IPS-20b (cell line): ENCODE measurements at regions not wholly inside any gene's neighbourhood (a gene's known extent, or its start where the extent isn't known, plus 50 kb on each side); places are given as distances from the start of the nearest gene placed in this dataset.

Experiments used
- H3K27ac ChIP-seq: one replicate; pipeline ENCODE4 v1.5.1; 2013; ENCODE audit warnings: low read length
- H3K27me3 ChIP-seq: 2 replicates; pipeline ENCODE4 v1.6.1; 2013; ENCODE audit warnings: mild to moderate bottlenecking, low read length, inconsistent platforms; ENCODE audit not compliant: insufficient read depth
- H3K36me3 ChIP-seq: 2 replicates; pipeline ENCODE4 v1.6.1; 2013; ENCODE audit warnings: low read depth, mild to moderate bottlenecking, inconsistent platforms, low read length, moderate library complexity; ENCODE audit not compliant: insufficient read depth
- H3K4me1 ChIP-seq: 2 replicates; pipeline ENCODE4 v1.6.1; 2013; ENCODE audit warnings: mild to moderate bottlenecking, control low read depth, inconsistent platforms, low read length, moderate library complexity; ENCODE audit not compliant: insufficient read depth
- H3K4me3 ChIP-seq: 2 replicates; pipeline ENCODE4 v1.5.1; 2013; ENCODE audit warnings: mild to moderate bottlenecking, low read length, inconsistent platforms
- H3K9ac ChIP-seq: 2 replicates; pipeline ENCODE4 v1.6.1; 2013; ENCODE audit warnings: low read depth, mild to moderate bottlenecking, inconsistent platforms, low read length, moderate library complexity
- H3K9me3 ChIP-seq: 2 replicates; pipeline ENCODE4 v1.6.1; 2013; ENCODE audit warnings: mild to moderate bottlenecking, low read depth, low read length, inconsistent platforms; ENCODE audit not compliant: insufficient read depth

- no peak overlapping the region for H3K4me3 ChIP-seq
- no peaks in the 10 kb centered on the region; the same call in 1 of the 2 replicates for H3K9me3 ChIP-seq
- no peaks in the 10 kb centered on the region for H3K36me3 ChIP-seq
- H3K27me3 ChIP-seq: no peaks in the 10 kb centered on the region
- H3K9ac ChIP-seq: no peak overlapping the region
- H3K27ac ChIP-seq: no peak overlapping the region
- no peaks in the 10 kb centered on the region for H3K4me1 ChIP-seq
These were observed 160.1 kb downstream of the SALL1 start for GRCh38 chr16:50991006-50991405.

- Histone ChIP-seq H3K36me3 (no peaks in the 10 kb centered on the region), H3K9me3 (no peaks in the 10 kb centered on the region; the same call in 1 of the 2 replicates), H3K4me1 (no peaks in the 10 kb centered on the region), H3K4me3 (no peak overlapping the region), H3K27me3 (no peaks in the 10 kb centered on the region), H3K27ac (no peak overlapping the region), H3K9ac (no peak overlapping the region)
These were observed 162.0 kb downstream of the SALL1 start for GRCh38 chr16:50989047-50989446.

DNA sequence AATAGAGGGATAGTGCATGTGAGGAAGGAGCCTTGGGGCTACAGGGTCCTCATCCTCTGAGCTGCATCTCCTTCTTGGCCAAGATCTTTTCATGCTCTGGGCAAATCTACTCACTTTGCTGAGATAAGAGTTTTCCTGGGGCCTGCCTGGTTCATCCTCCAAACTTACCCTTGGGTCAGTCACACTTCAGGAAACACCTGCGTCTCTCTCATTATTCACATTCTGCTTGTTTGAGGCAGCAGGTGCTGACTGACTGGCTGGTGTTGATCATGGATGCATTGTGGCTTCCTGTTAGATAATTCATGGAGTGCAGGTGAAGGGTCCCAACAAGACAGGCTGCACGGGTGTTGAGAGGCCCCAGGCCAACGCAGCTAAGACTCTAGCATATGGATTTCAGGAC is 162.6 kb downstream of the SALL1 start:
- Histone ChIP-seq H3K27me3 (no peaks in the 10 kb centered on the region), H3K9me3 (no peaks in the 10 kb centered on the region; the same call in 1 of the 2 replicates), H3K4me3 (no peak overlapping the region), H3K36me3 (no peaks in the 10 kb centered on the region), H3K9ac (no peak overlapping the region), H3K27ac (no peak overlapping the region), H3K4me1 (no peaks in the 10 kb centered on the region)

DNA sequence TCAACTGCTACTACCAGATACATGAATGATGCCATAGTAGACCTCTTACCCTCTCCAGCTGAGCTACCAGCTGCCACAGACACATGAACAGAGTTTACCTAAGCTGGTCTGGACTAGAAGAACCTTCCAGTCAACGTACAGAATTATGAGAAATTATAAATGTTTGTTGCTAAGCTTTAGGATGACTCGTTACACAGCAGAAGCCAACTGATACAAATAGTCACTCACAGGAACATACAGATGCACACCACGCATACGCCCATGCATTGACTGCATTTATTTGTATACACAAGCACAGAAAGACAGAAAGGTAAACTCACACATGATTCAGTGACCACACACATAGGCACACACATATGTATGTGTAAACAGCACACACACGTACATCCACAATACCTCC is 164.6 kb downstream of the SALL1 start:
- Histone ChIP-seq H3K9me3 (no peaks in the 10 kb centered on the region; the same call in 1 of the 2 replicates), H3K9ac (no peak overlapping the region), H3K27ac (no peak overlapping the region), H3K27me3 (no peaks in the 10 kb centered on the region), H3K4me3 (no peak overlapping the region), H3K36me3 (no peaks in the 10 kb centered on the region), H3K4me1 (no peaks in the 10 kb centered on the region)

DNA sequence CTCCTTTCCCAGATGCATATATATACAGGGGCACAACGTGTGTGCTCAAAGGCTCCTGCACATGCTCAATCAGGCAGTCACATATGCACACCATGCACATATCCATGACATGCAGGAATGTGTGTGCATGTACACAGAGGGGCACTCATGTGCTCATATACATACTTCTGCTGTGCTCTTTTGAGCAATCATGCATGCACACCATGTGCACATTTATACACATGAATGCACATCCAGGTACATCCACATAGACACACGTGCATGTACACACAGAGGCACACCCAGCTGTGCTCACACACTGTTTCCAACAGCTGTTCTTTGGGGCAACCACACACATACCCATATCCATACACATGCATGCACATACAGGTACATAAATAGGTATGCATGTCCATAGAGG is 165.3 kb downstream of the SALL1 start:
- H3K27ac ChIP-seq: no peak overlapping the region
- no peak overlapping the region for H3K9ac ChIP-seq
- H3K4me3 ChIP-seq: no peak overlapping the region
- no peaks in the 10 kb centered on the region for H3K36me3 ChIP-seq
- no peaks in the 10 kb centered on the region for H3K4me1 ChIP-seq
- no peaks in the 10 kb centered on the region; the same call in 1 of the 2 replicates for H3K9me3 ChIP-seq
- no peaks in the 10 kb centered on the region for H3K27me3 ChIP-seq

- no peaks in the 10 kb centered on the region for H3K36me3 ChIP-seq
- H3K27me3 ChIP-seq: no peaks in the 10 kb centered on the region
- H3K4me1 ChIP-seq: no peaks in the 10 kb centered on the region
- no peak overlapping the region for H3K4me3 ChIP-seq
- no peak overlapping the region for H3K27ac ChIP-seq
- no peak overlapping the region for H3K9ac ChIP-seq
- H3K9me3 ChIP-seq: no peaks in the 10 kb centered on the region; the same call in 1 of the 2 replicates
These were observed 166.4 kb downstream of the SALL1 start for GRCh38 chr16:50984688-50985087.

DNA sequence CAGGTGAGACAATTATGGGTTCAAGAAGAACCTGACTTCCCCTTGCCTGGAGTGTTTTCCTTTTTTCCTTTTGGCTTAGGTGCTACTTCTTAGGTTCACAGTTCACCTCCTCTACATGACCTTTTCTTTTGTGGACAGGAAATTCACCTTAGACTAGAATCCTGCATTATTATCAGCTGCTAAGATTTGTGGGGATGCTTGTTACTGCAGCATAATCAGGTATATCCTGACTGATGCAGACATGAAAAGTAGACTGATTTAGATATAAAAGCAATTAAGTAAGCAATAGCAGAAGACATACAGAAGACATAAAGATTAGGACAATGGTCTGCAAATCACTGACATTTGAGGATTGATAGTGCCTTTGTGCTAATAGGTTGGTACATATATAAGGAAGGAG is 168.3 kb downstream of the SALL1 start:
- no peaks in the 10 kb centered on the region for H3K4me1 ChIP-seq
- H3K27me3 ChIP-seq: no peaks in the 10 kb centered on the region
- H3K27ac ChIP-seq: no peak overlapping the region
- H3K9ac ChIP-seq: no peak overlapping the region
- no peaks in the 10 kb centered on the region; the same call in 1 of the 2 replicates for H3K9me3 ChIP-seq
- H3K36me3 ChIP-seq: no peaks in the 10 kb centered on the region
- no peak overlapping the region for H3K4me3 ChIP-seq

GRCh38 chr16:50981951-50982350 is 169.1 kb downstream of the SALL1 start:
- Histone ChIP-seq H3K36me3 (no peaks in the 10 kb centered on the region), H3K4me3 (no peak overlapping the region), H3K9me3 (no peaks in the 10 kb centered on the region; the same call in 1 of the 2 replicates), H3K27me3 (no peaks in the 10 kb centered on the region), H3K9ac (no peak overlapping the region), H3K4me1 (no peaks in the 10 kb centered on the region), H3K27ac (no peak overlapping the region)

- H3K27me3 ChIP-seq: no peaks in the 10 kb centered on the region
- H3K4me3 ChIP-seq: no peak overlapping the region
- H3K27ac ChIP-seq: no peak overlapping the region
- H3K36me3 ChIP-seq: no peaks in the 10 kb centered on the region
- H3K9me3 ChIP-seq: no peaks in the 10 kb centered on the region
- no peak overlapping the region for H3K9ac ChIP-seq
- H3K4me1 ChIP-seq: no peaks in the 10 kb centered on the region
These were observed 170.4 kb downstream of the SALL1 start for GRCh38 chr16:50980666-50981065.

- Histone ChIP-seq H3K27ac (no peak overlapping the region), H3K4me1 (no peaks in the 10 kb centered on the region), H3K9me3 (no peaks in the 10 kb centered on the region), H3K27me3 (no peaks in the 10 kb centered on the region), H3K9ac (no peak overlapping the region), H3K4me3 (no peak overlapping the region), H3K36me3 (no peaks in the 10 kb centered on the region)
These were observed 171.1 kb downstream of the SALL1 start for GRCh38 chr16:50979806-50980620.

DNA sequence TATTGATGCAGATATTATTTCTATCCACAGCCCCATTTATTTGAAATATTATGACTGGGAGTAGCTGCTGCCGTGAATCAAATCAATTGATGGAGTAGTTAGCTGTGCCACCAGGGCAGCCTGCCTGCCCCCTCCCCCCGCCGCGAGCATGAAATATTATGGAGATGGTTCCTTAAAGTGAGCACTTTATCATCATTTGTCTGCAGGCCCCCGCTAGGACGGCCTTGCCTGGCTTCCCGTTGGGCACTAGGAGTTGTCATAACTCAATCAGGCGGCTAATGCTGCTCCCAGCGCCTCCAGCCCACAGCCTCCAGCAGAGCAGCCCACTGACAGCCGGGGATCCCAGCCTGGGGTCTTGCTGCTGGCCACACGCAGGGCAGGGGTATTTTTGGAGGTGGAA is 173.9 kb downstream of the SALL1 start:
- no peaks in the 10 kb centered on the region for H3K4me1 ChIP-seq
- no peak overlapping the region for H3K27ac ChIP-seq
- no peak overlapping the region for H3K4me3 ChIP-seq
- H3K36me3 ChIP-seq: no peaks in the 10 kb centered on the region
- H3K9me3 ChIP-seq: no peaks in the 10 kb centered on the region
- H3K27me3 ChIP-seq: no peaks in the 10 kb centered on the region
- H3K9ac ChIP-seq: no peak overlapping the region

DNA sequence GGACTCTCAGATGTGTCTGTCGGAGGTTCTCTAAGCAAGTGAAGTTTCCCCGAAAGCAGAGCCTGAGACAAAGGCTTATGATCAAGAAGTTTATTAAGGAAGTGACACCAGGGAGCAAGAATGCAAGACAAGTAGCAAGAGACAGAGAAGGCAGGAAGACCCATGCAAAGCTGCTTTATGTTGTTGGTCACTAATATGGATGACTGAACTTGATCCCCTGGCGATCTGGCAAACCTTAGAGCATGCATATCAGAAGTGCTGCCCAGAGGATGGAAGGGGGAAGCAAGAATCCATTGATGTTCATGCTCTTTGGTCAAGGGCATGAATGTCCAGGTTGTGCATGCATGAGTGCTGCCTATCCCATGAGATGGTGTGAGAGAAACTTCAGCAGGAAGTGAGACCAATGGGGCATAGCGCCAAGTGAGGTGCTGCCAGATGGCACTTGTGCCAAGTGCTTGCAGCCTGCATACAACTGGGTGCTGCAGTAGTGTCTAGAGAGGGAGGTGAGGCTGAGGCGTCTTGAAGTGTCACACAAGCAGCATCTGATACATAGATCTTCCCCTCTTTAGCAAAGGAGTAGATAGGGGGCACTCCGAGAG is 176.5 kb downstream of the SALL1 start:
- Histone ChIP-seq H3K4me3 (no peak overlapping the region), H3K9me3 (no peaks in the 10 kb centered on the region), H3K9ac (no peak overlapping the region), H3K36me3 (no peaks in the 10 kb centered on the region), H3K27me3 (no peaks in the 10 kb centered on the region), H3K4me1 (no peaks in the 10 kb centered on the region), H3K27ac (no peak overlapping the region)
